ENCODE measurements at regions not wholly inside any gene's neighbourhood (a gene's known extent, or its start where the extent isn't known, plus 50 kb on each side); places are given as distances from the start of the nearest gene placed in this dataset.

DNA sequence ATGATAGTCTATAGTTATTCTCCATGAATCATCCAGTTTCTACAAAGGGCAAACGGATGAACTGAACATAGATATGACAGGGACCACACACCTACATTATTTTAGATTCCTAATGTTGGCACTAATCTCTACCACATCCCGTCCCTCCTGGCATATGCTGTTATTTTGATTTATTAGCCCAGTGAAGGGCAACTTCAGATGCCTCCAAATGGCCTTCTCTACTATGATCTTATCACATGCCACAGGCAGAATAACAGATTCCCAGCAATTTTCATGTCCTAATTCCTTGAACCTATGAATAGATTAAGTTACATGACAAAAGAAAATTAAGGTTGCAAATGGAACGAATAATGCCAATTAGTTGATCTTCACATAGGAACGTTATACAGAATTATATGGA lies 474.7 kb downstream of the ANKRD7 start:
- no peak for DNase-seq (ENCODE audit: low read depth)

DNA sequence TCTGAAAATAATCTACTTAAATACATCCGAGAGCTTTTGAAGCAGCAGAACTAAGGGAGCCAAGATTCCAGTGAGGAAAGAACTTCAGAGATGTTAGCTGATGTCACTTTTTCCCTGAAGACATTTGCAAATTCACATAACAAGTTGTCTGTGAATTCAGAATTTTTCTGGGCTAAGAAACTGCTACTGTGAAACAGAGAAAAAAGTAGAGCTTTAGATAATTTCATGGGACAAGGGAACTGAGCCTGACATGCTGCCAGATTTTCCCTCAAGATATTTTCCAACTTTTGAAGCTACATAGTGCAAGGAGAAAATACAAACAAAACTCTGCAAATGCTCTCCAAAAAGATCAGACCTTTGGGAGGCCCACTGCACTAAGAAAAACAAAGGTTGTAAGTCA lies 484.2 kb downstream of the ANKRD7 start:
- no peak for DNase-seq (ENCODE audit: low read depth)

DNA sequence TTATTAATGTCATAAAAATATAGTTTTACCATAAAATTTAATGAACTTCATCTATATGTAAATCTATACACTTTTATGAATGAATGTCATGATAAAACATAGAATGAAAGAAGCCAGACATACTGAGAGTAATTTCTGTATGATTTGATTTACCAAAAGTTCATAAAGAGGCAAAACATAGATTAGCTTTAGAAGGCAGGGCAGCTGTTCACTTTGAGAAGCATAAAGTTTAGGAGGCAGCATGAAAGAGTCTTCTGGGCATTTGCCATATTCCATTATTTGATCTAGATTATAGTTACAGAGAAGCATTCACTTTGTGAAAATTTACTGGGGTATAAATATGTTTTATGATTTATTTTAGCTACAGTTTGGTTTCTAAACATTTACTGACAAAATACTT lies 487.2 kb downstream of the ANKRD7 start:
- DNase-seq (ENCODE audit: low read depth): no peak

DNA sequence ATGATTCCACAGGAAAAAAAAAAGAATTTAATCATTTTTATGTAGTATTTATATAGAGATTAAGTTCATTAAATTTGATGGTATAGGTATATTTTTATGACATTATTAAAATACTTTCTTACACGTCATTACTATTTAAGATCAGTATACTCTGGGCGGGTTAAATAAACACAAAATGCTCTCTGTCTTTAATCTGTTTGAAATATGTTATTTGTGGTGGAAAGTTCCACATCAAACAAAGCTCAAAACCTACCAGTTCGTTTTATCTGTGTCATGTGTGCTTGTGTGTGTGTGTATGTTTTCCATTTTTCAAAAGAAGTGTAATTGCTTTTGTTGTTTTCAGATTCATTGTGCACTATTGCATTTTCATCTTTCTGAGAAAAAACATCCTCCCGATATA lies 488.5 kb downstream of the ANKRD7 start:
- no peak for DNase-seq (ENCODE audit: low read depth)

DNA sequence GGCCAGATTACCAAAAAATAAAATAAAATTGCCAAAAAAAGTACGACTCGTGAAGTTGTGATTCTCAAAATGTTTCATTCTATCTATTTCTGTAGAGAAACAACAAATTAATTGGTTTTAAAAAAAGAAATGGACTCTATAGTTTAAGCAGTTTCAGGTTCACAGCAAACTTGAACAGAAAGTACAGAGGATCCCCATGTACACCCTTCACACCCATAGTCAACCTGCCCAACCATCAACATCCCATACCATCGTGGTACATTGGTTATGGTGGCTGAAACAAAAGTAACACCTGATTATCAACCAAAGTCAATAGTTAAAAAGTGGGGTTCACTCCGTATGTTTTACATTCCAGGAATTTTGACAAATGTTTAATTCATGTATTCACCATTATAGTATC lies 496.1 kb downstream of the ANKRD7 start:
- no peak for DNase-seq (ENCODE audit: low read depth)

DNA sequence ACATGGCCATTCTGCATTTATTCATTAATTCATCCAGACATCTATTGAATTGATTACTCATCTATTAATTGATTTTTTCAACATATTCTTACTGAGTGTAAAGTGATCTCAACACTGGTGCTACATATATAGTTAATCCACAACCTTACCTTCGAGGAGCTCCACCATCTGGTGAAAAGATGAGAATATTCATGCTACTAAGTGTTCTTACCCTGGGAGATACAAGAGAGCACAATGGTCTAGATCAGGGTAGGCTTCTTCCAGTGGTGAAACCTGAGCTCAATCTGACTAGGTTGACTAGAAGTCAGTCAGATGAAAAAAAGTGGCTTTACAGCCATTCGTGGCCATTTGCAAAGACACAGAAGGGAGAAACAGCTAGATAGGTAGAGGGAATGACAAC lies 507.4 kb downstream of the ANKRD7 start:
- DNase-seq (ENCODE audit: low read depth): no peak

DNA sequence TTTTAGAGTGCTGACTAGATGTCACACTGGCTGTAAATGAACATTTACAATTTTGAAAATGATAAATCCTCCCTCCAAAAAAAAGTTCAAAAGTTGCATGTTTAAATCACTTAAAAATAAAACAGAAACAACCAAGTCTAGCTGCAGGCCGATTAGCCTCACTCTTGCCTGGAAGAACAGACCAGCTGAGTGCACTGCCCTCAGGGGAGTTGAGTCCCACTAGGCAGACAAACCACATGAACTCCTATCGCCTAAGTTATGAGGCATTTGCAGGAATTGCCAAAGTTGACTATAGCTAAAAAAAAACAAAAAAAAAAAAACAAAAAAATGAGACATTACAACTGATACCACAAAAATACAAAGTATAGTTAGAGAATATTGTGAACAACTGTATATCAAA lies 510.0 kb downstream of the ANKRD7 start:
- no peak for DNase-seq (ENCODE audit: low read depth)

DNA sequence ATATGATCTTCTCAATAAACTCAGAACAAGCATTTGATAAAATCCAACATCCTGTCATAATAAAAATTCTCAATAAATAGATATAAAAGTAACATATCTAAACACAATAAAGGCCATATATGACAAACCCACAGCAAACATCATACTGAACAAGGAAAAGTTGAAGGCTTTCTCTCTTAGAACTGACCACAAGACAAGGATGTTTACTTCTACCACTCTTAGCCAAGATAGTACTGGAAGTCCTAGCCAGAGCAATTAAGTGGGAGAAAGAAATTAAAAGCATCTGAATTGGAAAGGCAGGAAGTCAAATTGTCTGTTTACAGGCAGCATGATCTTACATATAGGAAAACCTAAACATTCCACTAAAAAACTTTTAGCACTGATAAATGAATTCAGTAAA lies 510.9 kb downstream of the ANKRD7 start:
- DNase-seq (ENCODE audit: low read depth): no peak

DNA sequence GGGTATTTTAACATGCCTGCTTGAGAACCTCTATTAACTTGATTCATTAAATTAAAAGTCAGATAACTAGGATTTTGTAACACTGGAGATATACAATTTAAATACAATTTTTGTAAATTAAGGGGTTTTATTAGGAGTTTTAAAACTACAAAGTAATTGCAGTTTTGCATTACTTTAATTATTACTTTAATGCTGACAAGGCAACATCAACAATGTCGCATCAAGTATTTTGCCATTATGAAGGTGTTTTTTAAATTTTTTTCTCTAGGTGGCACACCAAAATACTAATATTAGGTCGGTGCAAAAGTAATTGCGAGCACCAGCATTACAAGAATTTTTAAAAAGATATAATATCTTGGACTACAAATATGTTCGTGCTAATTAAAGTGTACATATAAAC lies 513.4 kb downstream of the ANKRD7 start:
- DNase-seq (ENCODE audit: low read depth): no peak

DNA sequence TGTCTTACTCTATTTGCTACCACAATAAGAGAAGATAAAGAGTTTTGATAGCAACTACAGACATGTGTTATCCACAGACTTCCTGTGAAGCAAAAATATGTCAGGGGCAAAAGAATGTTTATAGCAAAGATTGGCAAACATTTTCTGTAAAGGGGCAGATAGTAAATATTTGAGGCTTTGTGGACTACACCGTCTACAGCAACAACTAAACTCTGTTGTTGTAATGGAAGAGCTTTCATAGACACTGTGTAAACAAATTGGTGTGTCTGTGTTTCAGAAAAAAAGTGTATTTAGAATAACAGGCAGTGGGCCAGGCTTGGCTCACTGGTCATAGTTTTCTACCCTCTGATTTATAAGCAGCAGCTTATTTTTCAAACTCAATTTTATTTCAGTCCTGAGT lies 521.4 kb downstream of the ANKRD7 start:
- DNase-seq (ENCODE audit: low read depth): no peak

DNA sequence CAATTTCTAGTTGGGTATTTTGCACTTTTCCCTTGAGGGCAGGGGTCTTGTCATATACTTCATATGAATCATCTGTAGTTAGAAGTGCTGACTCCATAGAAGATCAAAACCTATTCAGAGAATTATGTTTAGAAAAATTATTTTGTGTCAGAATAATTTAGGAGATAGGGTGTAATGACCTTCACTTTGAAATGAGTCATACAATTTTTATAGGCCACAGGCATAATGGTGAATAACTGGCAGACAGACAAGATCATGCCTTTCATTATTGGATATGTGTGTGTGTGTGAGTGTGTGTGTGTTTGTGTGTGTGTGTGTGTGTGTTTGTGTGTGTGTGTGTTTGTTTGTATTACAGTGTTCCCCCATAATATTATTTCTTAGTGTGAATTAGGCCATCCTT lies 523.0 kb downstream of the ANKRD7 start:
- DNase-seq (ENCODE audit: low read depth): no peak

DNA sequence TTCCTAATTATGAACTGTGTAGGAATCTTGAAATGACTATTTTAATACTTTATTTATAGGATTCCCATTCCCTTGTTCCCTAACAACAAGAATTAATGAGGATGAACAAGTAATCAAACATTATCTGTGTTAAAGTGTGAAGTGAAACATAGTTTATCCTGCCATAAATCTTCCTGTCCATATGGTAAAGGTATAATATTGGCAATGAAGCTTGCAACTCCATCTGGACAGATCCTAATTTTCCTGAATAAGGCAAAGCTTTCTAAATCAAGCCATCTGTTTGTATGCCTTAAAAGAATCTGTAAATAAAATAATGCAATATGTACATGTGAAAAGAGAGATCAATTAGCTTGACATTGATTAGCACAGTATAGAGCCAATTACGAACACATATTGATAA lies 529.0 kb downstream of the ANKRD7 start:
- no peak for DNase-seq (ENCODE audit: low read depth)

DNA sequence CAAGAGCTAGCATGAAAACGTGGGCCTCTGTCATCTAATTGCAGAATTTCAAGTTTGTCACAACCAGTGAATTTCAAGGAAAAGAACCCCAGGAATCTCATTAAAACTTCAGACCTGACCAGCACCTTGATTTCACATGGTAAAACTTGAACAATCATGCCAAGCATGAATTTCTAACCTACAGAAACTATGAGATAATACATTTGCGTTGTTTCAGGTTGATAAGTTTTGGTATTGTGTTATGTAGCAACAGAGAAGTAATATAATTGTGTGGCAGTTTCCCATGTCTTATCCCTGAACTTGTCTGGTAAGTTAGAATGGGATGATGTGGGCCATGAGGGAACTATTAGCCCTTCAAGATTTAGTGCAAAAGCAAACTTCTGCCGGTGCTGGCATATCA lies 530.1 kb downstream of the ANKRD7 start:
- DNase-seq (ENCODE audit: low read depth): no peak

DNA sequence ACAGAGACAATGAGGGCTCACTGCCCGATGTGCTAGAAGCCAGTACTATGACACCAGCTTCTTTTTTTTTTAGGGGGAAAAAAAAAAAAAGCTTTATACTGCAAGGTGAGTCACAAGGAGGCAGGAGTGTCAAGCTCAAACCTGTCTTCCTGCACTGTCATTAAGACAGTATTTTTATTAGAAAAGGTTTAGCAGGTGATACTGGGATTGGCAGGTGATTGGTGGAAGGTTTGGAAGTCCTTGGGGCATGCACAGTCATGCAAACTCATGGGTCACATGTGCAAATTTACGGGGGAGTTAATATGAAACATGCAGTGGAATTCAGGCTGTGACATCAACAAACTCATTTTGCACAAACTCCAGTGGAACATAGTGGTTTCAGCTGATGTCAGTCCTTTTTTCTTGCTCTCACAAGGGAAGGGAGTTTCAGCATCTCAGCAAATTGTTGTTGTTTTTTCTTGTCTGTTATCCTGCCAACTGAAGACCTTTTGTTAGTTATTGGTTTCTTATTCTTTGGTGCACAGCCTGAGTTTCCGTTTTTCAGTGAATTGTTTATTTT lies 530.6 kb downstream of the ANKRD7 start:
- no peak for DNase-seq (ENCODE audit: low read depth)

DNA sequence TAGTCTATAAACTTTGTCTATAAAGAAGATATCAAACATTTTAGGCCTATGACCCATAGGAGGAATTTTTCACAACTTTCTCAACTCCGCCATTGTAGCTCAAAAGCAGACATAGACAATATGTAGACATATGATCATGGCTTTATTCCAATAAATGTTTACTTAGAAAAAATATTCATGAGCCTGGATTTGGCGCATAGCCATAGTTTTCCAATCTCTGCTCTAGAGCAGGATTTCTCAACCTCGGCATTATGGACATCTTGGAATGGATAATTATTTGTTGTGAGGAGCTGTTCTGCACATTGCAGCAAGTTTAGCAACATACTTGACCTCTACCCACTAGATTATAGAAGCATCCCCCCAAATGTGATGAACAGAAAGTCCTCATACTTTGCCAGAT lies 532.6 kb downstream of the ANKRD7 start:
- DNase-seq (ENCODE audit: low read depth): no peak

DNA sequence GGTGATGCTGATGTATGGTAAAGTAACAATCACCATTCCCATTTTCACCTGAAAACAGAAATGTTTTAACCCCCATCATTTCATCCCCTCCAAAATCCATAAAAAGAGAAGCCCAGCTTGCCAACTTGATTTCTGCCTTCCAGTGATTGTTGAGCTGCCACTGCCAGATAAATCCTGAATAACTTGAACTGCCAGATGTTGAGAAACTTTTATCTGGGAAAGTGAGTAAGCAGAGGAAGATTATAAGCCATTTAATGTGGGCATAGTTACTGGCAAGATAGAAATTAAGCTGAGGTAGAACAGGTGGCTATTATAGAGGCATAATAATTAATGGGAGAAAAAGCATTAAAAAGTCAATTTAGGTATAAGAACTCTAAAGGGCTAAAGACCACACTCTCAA lies 534.1 kb downstream of the ANKRD7 start:
- DNase-seq (ENCODE audit: low read depth): no peak

DNA sequence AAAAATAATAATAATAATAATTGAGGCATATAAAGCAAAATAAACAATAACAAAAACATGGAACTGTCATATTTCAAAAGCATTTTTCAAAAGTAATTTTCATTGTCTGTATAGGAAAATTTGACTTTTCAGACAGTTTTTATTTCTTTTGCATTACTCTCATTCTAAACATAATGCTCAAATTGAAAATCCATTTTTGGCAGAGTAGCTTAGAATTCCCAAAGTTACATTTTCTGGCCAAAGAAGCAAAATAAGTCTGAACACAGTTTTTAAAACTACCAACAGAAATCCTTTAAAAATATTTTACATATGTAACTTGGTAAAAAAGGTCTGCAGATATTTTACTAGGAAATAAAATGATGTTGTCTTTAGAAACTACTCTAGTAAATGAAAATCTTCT lies 535.4 kb downstream of the ANKRD7 start:
- DNase-seq (ENCODE audit: low read depth): no peak

DNA sequence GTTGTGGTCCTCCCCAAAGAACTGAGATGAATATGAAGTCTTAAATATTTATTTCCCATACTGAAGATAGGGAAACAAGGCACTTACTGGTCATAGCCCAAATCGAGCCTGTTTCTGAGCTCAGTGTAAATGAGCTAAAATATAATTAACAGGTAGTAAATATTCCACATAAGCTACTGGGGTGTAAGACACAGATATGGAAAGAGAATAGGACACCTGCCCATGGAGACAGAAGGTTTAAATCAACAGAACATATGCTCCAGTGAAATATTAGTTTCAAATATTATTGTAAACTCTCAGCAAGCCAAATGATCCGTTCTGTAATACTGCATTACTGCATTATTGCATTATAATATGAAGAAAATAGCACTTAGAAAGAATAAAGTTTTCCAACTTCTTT lies 537.9 kb downstream of the ANKRD7 start:
- DNase-seq (ENCODE audit: low read depth): no peak

DNA sequence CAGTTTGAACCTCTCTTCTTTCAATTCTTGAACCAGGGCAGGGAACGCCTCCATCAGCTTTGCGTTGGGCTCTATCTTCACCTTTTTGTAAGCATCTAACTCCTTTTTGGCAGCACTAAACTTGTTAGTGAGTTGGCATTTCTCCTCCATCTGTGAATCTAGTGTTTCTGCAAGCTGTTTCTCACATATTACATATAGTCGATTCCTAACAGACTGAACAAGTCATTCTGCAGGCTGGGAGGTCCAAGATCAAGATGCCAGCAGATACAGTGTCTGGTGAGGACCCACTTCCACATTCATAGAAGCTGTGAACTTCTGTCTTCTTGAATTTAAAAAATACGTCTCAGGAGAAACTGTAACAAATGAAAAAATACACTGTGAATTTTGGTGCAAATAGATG lies 539.7 kb downstream of the ANKRD7 start:
- DNase-seq (ENCODE audit: low read depth): no peak

DNA sequence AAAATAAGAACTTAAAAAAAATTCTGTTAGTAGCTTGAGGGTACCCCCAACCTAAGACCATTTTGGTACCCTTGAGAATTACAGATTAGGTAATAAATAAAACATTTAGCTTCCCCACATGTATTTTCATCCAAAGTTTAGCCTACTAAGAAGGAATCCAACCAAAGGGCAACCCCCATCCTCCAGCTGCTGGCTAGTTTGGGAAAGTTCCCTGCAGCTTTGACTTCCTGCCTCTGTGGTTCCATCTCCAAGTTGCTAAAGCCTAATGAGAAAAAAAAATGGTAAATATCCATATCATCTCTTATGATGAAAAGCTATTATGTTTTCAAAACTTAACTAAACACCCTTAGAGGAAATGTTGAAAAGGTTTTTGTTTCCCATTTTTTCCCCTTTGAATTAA lies 547.2 kb downstream of the ANKRD7 start:
- no peak for DNase-seq (ENCODE audit: low read depth)

DNA sequence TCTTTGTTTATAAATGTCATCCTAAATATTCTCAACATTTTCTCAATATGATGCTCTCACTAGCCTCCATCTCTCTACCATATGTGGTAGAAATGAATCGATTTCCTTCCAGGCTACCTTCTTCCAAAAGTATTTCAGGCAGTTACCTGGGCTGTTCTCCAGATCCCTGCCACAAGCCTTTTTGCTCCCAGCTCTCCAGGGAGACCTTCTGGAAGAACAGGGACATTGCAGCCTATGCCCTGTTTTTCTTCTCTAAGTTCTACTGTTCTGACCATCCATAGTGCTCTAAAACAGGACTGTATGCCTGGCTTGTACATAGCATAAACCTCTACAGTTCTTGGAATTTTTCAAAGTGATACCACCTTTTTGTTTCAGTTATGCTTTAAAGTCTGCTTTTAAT lies 552.8 kb downstream of the ANKRD7 start:
- no peak for DNase-seq (ENCODE audit: low read depth)

DNA sequence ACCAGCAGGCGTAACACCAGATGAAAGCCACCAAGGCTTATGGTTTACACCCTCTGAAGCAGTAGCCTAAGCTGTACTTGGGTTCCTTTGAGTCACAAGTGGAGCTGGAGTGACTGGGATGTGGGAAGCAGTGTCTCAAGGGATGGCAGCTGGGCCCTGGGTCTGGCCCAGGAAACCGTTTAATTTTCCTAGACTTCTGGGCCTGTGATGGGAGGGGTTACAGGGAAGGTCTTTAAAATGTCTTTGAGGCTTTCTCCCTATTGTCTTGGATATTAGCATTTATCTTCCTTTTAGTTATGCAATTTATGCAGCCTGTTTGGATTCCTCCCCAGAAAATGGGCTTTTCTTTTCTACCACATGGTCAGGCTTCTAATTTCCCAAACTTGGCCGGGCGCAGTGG lies 568.2 kb downstream of the ANKRD7 start:
- DNase-seq (ENCODE audit: low read depth): no peak

DNA sequence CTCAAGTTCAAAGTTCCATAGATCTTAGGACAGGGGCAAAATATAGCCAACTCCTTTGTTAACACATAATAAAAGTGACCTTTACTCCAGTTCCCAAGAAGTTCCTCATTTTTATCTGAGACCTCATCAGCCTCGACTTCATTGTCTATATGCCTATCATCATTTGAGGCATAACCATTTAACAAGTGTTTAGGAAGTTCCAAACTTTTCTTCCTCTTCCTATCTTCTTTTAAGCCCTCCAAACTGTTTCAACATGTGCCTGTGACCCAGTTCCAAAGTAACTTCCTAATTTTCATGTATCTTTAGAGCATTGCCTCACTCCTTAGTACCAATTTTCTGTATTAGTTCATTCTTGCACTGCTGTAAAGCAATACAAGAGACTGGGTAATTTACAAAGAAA lies 569.1 kb downstream of the ANKRD7 start:
- DNase-seq (ENCODE audit: low read depth): no peak

DNA sequence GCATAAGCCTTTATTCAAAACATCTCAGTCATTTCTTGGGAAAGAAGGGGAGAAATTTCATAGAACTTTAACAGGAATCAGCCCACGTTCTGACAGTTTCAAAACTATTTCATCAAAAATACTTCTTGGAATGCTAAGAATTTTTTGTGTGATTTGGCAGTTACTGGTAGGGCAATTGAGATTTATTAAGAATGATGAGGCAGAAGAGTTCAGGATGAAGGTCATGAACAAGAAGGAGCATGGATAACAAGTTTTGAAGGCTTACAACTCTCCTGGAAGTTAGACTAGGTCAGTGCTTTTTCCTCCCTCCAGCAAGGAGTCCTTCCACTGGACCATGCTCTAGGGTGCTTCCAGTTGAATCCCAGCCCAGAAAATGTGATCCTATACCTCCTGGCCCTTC lies 569.9 kb downstream of the ANKRD7 start:
- DNase-seq (ENCODE audit: low read depth): no peak

DNA sequence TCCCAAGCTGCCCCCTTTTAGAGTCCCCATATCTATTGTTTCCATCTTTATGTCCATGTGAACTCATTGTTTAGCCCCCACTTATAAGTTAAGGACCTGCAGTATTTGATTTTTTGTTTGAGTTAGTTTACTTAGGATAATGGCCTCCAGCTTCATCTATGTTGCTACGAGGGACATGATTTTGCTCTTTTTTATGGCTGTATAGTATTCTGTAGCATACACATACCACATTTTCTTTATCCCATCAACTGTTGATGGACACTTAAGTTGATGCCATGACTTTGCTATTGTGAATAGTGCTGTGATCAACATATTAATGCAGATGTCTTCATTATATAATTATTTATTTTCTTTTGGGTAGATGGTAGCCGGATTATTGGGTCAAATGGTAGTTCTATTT lies 576.9 kb downstream of the ANKRD7 start:
- DNase-seq (ENCODE audit: low read depth): no peak

All from amniotic epithelial cell (primary cell).